Activated T-helper 1 cell treated with anti-CD3 and anti-CD28 coated beads, Interleukin-2, amount 50 U/mL, for 16 hours (primary cell): ENCODE measurements at regions not wholly inside any gene's neighbourhood (a gene's known extent, or its start where the extent isn't known, plus 50 kb on each side); places are given as distances from the start of the nearest gene placed in this dataset.
"Not testable (repeated sequence)": the region's sequence is repeated elsewhere in the genome, so short reads cannot be mapped to it uniquely, and the experiment has no call there.

Source experiments
- DNase-seq, 2 donors: peaks; one replicate each; pipeline ENCODE4 v3.0.0-alpha.2; 2020; ENCODE audit warnings: low read depth in 1 of 2, low spot score in 1 of 2

DNA sequence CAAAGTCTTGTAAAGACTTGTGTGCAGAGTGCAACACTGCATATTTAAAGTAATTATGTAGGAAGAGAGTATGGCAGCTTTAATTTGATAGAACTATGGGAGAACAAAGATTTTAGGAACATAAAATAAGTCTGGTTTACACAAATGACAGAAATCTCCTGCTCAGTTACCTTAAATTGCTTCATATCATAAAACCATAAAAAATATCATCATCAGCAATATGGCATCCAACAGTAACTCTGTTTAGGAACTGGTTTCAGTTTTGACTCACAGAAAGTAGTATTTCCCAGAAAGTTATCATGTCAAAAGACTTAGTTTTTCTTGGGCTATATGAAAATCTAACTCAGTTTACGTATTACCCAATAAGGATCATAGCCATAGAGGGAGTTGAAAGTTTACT lies 292.1 kb upstream of the PMFBP1 start:
- DNase-seq: no peak

- DNase-seq: no peak
These were observed 286.1 kb upstream of the PMFBP1 start for GRCh38 chr16:72458035-72458434.

DNA sequence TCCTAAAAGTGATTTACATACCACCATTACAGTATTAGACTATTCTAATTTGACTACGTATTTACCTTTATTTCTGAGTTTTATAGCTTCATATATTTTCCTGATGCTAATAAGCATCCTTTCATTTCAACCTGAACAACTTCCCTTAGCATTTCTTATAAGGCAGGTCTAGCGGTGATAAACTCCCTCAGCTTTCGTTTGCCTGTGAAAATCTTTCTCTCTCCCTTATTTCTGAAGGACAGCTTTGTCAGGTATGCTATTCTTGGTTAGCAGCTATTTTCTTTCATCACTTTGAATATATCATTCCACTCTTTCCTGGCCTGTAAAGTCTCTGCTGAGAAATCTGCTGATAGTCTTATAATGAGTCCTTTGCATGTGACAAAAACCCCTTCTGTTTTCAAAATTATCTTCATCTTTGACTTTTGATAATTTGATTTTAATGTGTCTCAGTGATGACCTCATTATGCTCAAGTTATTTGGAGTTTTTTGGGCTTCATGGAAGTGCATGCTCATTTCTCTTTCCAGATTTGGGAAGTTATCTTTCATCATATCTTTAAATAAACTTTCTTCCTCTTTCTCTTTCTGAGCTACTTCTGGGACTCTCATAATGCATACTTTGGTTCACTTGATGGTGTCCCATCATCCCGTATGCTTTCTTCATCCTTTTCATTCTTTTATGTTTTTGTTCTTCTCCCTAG lies 285.4 kb upstream of the PMFBP1 start:
- no peak for DNase-seq

DNA sequence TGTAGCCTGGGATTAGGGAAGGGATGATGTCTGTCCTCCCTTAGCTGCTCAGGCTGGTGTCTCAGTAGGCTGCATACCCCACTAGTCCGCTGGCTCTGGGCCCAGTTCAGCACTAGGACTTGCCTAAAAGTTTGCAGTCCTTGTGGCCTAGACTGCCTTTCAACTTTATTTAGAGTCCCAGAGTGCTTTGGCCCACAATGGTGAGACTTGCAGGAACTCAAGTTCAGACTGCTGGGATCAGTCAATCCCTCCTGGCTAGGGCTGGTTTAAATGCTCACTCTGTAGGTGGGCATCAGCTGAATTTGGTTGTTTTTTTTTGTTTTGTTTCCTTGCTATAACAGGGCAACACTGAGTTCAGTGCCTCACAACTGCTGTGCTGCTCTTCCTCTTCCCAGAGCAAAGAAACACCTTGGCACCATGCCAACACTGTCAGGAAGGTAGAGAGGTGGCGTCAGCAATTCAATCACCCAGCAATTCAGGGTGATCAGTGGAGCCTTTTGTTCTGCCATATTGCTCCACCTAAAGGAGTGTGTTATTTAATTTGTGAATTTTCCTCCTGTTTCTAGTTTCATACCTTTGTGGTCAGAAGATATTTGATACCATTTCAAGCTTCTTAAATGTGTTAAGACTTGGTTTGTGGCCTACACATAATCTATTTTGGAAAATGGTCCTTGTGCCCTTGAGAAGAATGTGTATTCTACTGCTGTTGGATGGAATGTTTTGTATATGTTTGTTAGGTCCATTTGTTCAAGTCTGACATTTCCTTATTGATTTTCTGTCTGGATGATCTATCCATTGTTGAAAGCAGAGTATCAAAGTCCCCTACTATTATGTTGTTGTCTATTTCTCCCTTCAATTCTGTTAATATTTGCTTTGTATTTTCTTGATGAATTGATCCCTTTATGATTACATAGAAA lies 284.0 kb upstream of the PMFBP1 start:
- no peak for DNase-seq

GRCh38 chr16:72453856-72454255 lies 281.9 kb upstream of the PMFBP1 start:
- DNase-seq: not testable (repeated sequence)

- no peak for DNase-seq
These were observed 272.7 kb upstream of the PMFBP1 start for GRCh38 chr16:72444696-72445095.

- no peak for DNase-seq
These were observed 271.9 kb upstream of the PMFBP1 start for GRCh38 chr16:72443809-72444208.

DNA sequence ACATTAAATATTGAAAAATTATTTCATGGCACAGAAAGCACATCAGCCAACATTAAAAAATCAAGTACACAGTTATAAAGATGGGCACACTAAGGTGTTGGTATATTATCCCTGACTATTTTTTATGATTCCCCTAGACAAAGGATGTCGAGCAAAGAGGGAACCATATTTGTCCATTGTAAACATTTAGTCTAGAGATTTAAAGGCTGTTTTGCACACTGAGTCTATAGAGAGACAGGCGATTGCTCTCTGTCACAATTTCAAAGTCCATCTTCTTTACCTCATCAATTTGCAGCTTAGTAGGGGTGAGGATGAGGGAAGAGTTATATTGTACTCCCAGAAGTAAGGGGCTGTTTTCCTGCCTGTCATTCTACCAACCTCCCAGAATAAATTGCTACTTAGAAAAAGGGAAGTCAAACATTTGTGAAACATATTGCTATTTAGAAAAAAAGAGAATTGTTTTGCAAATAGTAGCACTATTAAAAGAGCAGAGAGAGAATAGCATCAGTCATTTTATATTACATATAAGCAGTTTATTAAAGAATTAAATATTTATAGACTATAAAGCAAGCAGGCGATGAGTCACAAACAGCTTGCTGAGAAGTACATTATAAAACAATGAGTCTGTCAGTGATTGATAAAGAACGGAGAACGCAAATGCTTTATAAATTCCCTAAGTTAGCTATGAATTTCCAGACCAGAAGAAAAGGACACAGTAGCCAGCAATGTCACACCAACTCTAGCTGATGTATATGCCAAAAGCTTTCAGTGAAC lies 270.6 kb upstream of the PMFBP1 start:
- no peak for DNase-seq

DNA sequence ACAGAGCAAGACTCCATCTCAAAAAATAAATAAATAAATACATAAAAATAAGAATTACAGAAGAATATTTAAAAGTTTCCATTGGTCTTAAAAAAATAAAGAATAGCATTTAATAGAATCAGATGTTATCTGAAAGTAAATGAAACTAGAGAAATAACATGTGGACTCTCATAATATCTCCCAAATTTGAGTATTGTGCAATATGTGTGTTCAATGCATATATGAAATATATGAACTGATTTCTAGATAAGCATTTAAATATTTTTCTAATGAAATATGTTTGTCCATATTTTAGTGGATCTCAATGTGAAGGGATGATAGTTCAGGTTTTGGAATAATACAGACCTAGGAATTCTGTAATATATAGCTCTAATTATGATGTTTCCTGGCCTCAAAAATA lies 265.9 kb upstream of the PMFBP1 start:
- DNase-seq: no peak

- DNase-seq: no peak
These were observed 262.2 kb upstream of the PMFBP1 start for GRCh38 chr16:72434159-72434558.

GRCh38 chr16:72430121-72430520 lies 258.2 kb upstream of the PMFBP1 start:
- no peak for DNase-seq

DNA sequence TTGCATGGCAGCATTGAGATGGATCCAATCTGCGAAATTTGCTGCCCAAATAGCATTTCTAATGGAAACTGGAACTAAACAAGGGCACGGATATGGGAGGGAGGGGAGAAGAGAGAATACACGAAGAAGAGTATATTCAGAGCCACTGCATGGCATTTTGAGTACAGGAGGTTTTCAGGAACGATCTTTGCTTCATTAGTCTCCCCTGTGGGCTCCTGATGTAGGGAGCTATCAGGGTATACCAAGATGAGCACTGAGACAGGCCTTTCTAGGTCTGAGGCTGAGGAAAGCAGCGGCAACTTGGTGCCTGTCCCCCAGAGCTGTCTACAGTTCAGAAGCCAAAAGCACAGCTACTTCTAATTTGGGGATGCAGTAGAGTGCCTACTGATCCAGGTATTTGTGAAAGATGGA lies 257.7 kb upstream of the PMFBP1 start:
- DNase-seq: no peak

DNA sequence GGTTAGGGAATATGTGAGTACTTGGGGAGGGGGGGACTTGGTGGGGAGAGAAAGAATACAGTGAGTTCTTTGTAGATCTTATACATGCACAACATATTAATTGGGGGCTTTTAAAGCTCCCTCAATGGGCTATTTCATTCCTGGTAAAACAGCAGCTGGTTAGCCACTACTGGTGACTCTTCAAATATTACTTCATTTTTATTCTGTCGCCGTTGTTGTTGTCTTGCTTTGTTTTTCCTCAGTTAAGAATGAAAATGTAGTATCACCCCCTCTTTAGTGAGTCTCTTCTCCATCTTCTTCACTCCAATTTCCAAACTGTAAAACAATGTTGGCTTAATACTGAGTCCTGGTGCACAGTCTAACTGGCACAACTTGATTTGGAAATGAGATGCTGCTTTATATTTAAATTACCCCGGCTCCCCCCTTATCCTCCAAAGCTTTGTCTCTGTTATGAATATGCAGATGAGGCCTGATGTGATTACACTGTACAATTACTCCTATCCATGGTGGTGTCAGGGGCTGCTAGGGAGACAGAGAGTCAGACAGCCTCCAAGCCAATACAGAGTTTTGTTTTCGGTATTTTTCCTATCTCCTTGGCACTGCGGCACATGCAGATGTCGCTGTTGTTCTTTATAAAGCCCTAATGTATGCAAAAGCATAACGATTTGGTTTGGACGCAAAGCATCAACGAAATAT lies 256.9 kb upstream of the PMFBP1 start:
- DNase-seq: no peak

DNA sequence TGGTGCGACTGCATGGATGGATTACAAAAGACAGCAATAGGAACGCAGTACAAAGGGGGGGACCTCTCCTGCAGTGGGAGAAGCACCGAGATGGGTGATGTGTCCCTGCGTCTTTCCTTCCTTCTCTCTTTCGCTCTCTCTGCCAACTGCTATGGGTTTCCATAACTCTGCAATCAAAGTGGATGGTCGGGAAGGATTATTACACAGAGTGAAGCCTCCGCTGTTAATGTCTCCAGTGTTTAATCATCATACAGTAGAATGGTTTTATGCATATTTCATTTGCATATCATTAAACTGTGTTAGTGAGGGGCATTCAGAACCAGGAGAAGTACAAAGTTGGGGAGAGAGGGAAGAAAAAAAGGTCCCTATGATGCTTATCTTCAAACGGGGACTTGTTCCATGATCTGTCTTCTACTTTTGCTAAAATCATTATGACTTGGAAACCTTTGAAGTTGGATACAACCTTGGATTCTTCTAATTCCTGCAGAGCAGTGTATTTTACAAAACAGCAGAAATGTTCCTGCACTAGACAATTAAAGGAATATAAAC lies 255.9 kb upstream of the PMFBP1 start:
- DNase-seq: no peak

GRCh38 chr16:72427051-72427782 lies 255.3 kb upstream of the PMFBP1 start:
- no peak for DNase-seq

- DNase-seq: no peak
These were observed 254.4 kb upstream of the PMFBP1 start for GRCh38 chr16:72426386-72426785.

DNA sequence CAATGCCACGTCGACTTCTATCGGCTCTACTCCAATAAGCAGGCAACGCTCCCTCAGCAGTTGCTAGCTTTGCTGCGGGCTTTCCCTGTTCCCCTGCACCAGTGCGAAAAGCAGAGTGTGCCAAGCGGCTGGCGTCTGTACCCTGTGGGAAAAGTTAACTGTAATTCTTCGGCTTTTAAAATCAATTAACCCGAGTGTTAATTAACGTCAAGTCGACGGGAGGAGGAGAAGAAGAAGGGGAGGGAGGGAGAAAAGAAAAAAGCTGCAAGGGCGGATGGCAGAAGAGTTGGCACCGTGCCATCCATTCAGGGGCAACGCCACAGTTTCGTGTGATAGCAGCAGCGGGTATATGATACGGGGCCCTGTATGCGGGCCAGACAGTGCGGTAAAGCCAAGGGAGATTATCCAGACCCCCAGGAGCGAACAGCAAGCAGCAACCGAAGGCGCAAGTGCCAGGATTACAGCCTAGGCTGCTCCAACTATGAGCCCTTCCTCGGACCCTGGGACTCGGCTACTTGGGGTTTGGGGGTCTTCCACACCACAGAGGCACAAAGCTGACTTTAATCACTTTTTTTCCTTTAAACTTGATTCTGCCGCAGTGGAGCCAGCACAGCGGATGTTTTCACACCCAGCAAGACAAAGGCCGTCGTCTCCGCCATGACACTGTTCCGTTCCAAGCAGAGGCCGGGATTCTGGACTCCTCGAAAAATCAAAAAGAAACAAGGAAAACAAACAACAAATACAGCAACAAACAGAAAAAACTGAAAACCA lies 253.8 kb upstream of the PMFBP1 start:
- DNase-seq: no peak

GRCh38 chr16:72424757-72425156 lies 252.8 kb upstream of the PMFBP1 start:
- DNase-seq: no peak

GRCh38 chr16:72422308-72422897 lies 250.4 kb upstream of the PMFBP1 start:
- DNase-seq: no peak
